NCI-H146 (cell line): ENCODE measurements at regions not wholly inside any gene's neighbourhood (a gene's known extent, or its start where the extent isn't known, plus 50 kb on each side); places are given as distances from the start of the nearest gene placed in this dataset.

Experiments used
- DNase-seq: peaks from one replicate; lab custom pipeline; 2025; lab: John Stamatoyannopoulos, UW

DNA sequence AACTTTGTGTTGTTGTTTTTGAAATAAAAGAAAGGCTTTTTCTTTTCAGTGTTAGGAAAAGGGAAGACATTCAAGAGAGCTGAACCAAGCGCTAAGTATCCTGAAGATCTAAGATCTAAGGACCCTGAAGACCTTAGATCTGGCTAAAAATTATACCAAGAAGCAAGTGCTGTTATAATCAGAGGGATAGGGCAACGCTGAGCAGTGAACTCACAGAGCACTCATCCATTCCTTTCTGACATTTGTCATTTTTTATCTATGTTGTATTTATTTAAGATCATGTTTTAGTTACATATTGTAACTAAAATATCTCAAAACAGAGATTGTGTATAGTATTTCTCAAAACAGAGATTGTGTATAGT, 60.5 kb upstream of the FAM216B start:
- no peak for DNase-seq

DNA sequence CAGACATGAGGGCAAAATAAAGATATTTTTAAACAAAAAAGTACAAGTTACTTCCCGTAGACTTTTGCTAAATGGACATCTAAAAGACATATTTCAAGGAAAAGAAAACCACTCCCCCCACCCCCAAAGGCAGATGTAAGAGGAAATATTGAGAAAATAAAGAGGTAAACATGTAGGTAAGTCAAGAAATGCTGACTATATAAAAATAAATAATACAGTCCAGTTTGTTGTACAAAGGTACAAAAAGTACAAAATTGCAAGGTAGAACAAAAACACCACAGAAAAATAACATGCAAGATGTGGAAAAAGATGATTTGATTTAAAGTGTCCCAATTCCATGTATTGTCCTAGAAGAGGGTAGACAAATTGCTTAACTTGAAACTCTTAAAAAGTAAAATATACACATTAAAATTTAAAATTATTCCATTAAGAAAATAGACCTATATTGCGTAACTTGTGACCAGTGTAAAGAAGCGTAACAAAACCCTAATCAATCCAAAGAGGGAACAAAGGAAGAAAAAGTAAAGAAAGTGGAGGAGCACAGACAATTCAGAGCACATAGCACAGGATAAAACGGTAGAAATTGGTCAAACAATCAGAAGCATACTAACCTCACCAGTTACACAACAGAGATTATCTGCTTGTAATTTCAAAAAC, 58.4 kb upstream of the FAM216B start:
- no peak for DNase-seq

DNA sequence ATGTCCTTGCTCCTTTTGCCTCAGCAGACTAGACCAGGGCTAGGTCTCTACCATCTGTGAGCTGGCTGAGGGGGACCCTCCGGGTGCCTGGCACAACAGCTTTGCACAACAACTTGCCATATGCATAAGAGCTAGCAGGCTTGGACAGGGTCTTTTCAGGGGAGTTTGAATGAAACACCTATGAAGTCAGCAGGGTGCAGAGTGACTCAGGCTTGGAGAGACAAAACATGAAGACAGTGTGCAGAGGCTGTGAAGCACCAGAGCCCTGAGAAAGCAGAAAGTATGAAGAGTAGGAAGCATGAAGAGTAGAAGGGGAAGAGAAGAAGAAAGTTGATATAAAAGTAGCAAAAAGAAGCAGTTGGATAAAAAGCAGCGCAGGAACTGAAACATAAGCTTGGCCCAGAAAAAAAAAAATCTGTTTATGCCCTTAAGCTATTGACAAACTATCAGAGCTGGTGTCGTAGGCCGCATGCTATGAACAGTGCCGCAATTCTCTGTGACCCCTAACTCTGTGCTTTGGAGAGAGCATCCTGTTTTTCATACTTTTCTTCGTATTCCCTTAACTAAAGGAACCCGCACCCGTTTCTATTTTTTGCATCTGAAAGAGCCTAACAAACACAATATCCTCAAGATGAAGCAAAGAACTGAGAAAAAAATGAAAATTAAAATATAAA, 52.7 kb upstream of the FAM216B start:
- no peak for DNase-seq

DNA sequence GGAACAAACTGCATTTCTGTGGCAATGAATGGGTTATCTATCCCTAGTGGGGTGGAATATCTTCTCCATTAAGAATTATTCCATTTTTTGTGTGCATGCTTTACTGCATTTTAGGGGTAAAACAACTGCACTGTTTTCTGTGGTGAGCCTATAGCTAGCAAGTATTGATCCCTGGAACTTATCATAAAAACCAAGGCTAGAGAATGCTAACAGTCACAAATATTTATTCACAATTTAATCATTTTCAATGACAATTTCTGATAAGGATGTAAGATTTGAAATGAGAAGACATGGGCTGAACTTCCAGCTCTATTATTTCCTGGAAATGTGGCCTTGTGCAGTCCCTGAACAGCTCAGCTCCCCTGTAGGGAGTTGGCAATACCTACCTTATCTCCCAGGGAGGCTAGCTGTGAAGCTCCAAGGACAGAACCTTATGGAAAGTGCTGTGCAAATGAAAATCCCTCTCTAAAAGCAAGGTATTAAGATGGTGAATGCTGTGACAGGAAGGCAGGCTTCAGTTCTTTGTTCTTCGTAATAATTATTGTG, 51.5 kb upstream of the FAM216B start:
- DNase-seq, result no peak
